GM12865 (cell line): ENCODE measurements at regions not wholly inside any gene's neighbourhood (a gene's known extent, or its start where the extent isn't known, plus 50 kb on each side); places are given as distances from the start of the nearest gene placed in this dataset.

Experiments
- DNase-seq: peaks from one replicate; pipeline ENCODE4 v3.0.0; 2010; ENCODE audit warnings: low read depth
- H3K4me3 ChIP-seq: 2 replicates; pipeline ENCODE4 v1.5.1; 2011; ENCODE audit warnings: mild to moderate bottlenecking, low read depth, low read length, control low read depth
- TF ChIP-seq, protein P1 (sequence below): IDR thresholded peaks from 2 replicates; pipeline ENCODE4 v1.5.1; 2011; ENCODE audit warnings: low read length, control low read depth, low read depth, inconsistent platforms; ENCODE audit not compliant: insufficient read depth; ENCODE audit errors: missing control alignments

DNA sequence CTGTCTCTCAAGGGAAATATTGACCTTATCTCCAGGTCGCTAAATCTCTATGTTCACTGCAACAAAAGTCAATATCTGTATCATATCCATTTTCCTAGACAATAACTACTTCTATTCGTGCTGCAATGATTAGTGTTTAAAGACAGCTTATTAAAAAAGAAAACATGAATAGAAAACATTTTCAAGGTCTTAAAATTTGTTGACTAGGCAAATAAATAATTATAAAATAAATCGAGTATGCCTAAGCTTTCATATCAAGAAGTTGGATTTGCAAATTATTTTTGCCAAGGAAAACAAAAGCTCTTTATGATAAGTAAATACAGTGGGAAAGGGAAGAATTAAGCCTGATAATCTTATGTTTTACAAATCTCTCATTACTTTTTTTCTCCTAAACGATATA is 428.5 kb downstream of the NUP35 start:
- TF ChIP-seq, protein P1, sequence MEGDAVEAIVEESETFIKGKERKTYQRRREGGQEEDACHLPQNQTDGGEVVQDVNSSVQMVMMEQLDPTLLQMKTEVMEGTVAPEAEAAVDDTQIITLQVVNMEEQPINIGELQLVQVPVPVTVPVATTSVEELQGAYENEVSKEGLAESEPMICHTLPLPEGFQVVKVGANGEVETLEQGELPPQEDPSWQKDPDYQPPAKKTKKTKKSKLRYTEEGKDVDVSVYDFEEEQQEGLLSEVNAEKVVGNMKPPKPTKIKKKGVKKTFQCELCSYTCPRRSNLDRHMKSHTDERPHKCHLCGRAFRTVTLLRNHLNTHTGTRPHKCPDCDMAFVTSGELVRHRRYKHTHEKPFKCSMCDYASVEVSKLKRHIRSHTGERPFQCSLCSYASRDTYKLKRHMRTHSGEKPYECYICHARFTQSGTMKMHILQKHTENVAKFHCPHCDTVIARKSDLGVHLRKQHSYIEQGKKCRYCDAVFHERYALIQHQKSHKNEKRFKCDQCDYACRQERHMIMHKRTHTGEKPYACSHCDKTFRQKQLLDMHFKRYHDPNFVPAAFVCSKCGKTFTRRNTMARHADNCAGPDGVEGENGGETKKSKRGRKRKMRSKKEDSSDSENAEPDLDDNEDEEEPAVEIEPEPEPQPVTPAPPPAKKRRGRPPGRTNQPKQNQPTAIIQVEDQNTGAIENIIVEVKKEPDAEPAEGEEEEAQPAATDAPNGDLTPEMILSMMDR, result no peak
- DNase-seq, result no peak

DNA sequence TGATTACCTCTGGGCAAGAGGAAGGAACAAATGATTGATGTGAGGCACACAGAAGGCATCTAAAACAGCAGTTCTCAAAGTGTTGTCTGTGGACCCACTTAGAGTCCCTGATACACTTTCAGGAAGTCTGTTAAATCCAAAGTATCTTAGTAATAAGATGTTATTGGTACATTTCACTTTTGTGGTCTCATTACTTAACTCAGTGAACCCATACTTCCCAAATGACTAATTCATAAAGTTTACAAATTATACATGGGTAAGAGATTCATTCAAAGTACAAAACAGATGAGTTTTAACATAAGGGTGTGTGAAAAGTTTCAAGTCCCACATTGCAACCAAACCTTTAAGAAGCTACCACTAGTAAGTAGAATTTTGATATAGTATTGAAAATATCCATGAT is 440.5 kb downstream of the NUP35 start:
- TF ChIP-seq, protein P1, result no peak
- no peak for DNase-seq
- H3K4me3 ChIP-seq, result no peak overlapping the region

More for the DNA sequence above, 428.5 kb downstream of the NUP35 start:
- no peak overlapping the region for H3K4me3 ChIP-seq

DNA sequence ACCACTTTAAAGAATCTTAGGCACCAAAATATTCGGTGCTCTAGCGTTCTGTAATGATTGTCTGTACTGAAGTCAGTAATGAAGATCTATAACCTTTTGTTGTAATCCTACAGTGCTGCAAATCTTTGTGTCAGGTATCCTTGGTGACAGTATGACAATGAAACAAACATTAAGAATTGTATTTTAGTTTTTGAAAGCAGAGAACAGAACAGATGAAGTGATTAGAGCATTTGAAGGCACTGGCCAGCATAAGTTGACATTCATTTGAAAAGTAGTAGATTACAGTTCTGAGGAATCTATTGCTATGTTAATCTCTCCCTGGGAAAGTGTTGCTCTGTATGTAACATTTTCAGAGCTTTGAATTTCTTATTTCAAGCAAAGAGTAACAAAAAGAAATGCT is 451.2 kb downstream of the NUP35 start:
- no peak for DNase-seq
- H3K4me3 ChIP-seq, result no peak overlapping the region

DNA sequence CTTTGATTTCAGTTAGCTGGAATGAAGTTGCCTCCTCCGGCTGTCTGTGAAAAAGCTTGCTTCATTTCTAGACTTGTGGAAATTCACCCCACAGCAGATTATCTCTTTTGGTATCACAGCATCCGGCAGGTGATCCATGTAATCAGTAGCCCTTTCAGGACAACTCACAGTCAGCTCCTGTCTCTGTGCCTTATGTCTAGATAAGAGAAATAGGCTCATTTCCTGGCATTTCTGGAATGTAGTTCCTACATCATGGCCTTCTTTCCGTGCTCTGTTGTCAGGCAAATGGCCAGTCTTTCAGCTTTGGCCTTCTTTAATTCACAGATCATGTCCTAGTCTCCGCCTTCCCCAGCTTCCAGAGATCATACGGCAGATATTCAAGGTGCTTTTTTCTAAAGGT is 455.4 kb downstream of the NUP35 start:
- no peak overlapping the region for H3K4me3 ChIP-seq
- no peak for DNase-seq
- TF ChIP-seq, protein P1, result no peak

More for the DNA sequence above, 451.2 kb downstream of the NUP35 start:
- TF ChIP-seq, protein P1, result no peak

DNA sequence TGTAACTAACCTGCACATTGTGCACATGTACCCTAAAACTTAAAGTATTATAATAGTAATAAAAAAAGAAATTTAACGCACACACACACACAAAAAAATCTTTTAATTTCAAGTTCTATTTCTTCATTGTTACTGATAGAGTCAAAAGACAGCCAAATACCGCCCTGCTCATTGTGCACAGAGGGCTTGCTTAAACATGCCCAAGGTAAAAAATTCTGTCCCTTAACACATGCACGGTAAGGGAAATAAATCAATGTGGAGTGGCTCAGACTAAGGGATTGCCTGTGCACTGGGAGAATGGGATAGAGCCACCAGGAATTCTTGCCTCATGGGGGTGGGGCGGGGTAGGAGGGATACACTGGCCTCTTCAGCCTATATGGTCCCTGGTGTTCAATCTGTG is 468.0 kb downstream of the NUP35 start:
- no peak for DNase-seq
- TF ChIP-seq, protein P1, result no peak
- H3K4me3 ChIP-seq, result no peak overlapping the region

DNA sequence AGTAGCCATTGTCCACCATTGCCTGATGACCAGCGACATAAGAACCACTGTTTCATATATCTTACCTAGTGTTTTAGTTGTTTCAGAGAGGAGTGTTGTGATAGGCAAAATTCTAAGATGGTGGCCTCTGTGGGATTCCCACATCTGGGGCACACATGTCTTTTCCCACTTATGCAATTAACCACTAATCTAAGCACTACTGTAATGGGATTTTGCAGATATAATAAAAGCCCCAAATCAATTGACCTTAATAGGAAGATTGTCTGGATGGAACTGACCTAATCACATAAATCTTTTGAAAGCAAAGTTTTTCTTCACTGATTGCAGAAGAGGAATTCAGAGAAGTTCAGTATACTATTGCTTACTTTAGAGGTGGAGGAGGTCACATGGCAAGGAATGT is 469.9 kb downstream of the NUP35 start:
- H3K4me3 ChIP-seq, result no peak overlapping the region
- no peak for DNase-seq
- TF ChIP-seq, protein P1, result no peak

DNA sequence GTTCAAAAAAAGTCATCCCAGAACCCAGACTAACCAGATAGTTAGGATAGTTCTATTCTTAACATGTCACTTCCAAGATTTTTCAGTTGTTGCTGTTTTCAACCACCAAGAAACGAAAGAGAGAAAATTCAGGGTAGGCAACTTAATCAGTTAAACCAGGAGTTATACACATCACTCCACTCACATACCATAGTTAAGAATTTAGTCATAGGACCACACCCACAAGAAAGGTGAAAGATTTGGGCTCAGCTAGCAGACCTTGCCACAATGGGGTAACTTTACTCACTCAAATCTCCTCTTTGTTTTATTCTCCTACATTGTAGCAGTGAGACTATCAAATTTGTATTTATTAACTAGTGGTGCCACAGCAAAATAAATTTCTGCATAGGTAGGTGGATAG is 473.6 kb downstream of the NUP35 start:
- TF ChIP-seq, protein P1, result no peak
- no peak for DNase-seq
- H3K4me3 ChIP-seq, result no peak overlapping the region
